BJ (cell line): ENCODE measurements at regions not wholly inside any gene's neighbourhood (a gene's known extent, or its start where the extent isn't known, plus 50 kb on each side); places are given as distances from the start of the nearest gene placed in this dataset.

Experiments
- CTCF ChIA-PET: fragments of 350-600 bp; formaldehyde crosslinking; extraction: SDS; loops from one replicate; lab custom pipeline; 2021; ENCODE audit warnings: antibody characterized with exemption, inconsistent platforms; lab: Yijun Ruan, JAX
- POLR2A ChIA-PET: fragments of 300-600 bp; sonication (Branson Sonifier 250); formaldehyde crosslinking; extraction: SDS; loops from one replicate; lab custom pipeline; 2021; ENCODE audit warnings: antibody characterized with exemption; lab: Charles Lee
- DNase-seq: peaks from one replicate; pipeline ENCODE4 v3.0.0-alpha.2; 2011; ENCODE audit warnings: low read depth
- H3K27me3 ChIP-seq: 2 replicates; pipeline ENCODE4 v1.6.0; 2011; ENCODE audit warnings: low read length; ENCODE audit not compliant: control insufficient read depth, insufficient read depth
- H3K36me3 ChIP-seq: 2 replicates; pipeline ENCODE4 v1.5.1; 2011; ENCODE audit warnings: low read length; ENCODE audit not compliant: control insufficient read depth, insufficient read depth
- H3K4me3 ChIP-seq: 2 replicates; pipeline ENCODE4 v1.5.1; 2011; ENCODE audit warnings: low read depth, mild to moderate bottlenecking, control low read depth, low read length
- TF ChIP-seq, protein P1 (sequence below): IDR thresholded peaks from 2 replicates; pipeline ENCODE4 v1.5.1; 2011; ENCODE audit warnings: low read depth, mild to moderate bottlenecking, control low read depth, inconsistent platforms, low read length, moderate library complexity; ENCODE audit not compliant: insufficient read depth

- TF ChIP-seq, protein P1, sequence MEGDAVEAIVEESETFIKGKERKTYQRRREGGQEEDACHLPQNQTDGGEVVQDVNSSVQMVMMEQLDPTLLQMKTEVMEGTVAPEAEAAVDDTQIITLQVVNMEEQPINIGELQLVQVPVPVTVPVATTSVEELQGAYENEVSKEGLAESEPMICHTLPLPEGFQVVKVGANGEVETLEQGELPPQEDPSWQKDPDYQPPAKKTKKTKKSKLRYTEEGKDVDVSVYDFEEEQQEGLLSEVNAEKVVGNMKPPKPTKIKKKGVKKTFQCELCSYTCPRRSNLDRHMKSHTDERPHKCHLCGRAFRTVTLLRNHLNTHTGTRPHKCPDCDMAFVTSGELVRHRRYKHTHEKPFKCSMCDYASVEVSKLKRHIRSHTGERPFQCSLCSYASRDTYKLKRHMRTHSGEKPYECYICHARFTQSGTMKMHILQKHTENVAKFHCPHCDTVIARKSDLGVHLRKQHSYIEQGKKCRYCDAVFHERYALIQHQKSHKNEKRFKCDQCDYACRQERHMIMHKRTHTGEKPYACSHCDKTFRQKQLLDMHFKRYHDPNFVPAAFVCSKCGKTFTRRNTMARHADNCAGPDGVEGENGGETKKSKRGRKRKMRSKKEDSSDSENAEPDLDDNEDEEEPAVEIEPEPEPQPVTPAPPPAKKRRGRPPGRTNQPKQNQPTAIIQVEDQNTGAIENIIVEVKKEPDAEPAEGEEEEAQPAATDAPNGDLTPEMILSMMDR: no peak
- H3K27me3 ChIP-seq: no peaks in the 10 kb centered on the region
- H3K4me3 ChIP-seq: no peak overlapping the region
- ChIA-PET POLR2A (no interaction called here), CTCF (interaction anchor here (0.9 kb wide), 1 partner anchor 9 kb away, joined by 3 read pairs; no protein-coding TSS in a partner anchor)
- H3K36me3 ChIP-seq: no peaks in the 10 kb centered on the region
- no peak for DNase-seq
These were observed 184.8 kb upstream of the NRP1 start for GRCh38 chr10:33519130-33519860.

- DNase-seq: no peak
- no peaks in the 10 kb centered on the region for H3K27me3 ChIP-seq
- TF ChIP-seq, protein P1: no peak
- CTCF ChIA-PET: no interaction called here
- H3K36me3 ChIP-seq: no peaks in the 10 kb centered on the region
- no peak overlapping the region for H3K4me3 ChIP-seq
- POLR2A ChIA-PET: no interaction called here
These were observed 175.7 kb upstream of the NRP1 start for GRCh38 chr10:33510206-33510605.

- H3K27me3 ChIP-seq: no peaks in the 10 kb centered on the region
- POLR2A ChIA-PET: no interaction called here
- peak; percentile 78 for DNase-seq
- TF ChIP-seq, protein P1: no peak
- CTCF ChIA-PET: no interaction called here
- no peaks in the 10 kb centered on the region for H3K36me3 ChIP-seq
- H3K4me3 ChIP-seq: no peak overlapping the region
These were observed 174.9 kb upstream of the NRP1 start for GRCh38 chr10:33509231-33509831.

DNA sequence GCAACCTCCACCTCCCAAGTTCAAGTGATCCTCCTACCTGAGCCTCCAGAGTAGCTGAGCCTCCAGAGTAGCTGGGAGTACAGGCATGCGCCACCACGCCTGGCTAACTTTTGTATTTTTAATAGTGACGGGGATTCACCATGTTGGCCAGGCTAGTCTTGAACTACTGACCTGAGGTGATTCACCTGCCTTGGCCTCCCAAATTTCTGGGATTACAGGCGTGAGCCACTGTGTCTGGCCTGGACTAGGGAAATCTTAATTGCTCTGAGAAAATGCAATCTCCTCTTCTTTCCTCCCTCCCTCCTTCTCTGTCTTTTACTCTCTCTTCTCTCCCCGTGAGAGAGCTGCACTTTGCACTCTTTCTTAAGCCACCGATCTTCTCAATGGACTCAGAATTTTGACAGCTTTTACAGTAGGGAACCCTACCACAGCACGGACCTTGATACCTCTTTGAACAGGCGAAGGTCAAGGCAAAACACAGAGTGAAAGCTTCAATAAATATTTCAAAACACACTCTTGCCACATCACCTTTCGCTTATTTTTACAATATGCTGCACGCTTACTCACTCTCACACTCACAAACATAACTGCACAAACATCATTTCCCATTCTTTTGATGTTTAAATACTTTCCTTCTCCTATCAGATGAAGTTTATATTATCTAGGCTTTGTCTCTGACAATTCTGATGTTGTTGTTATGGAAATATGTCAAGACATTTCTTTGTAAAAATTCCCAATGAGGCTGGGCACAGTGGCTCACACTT lies 173.4 kb upstream of the NRP1 start:
- DNase-seq: no peak
- POLR2A ChIA-PET: no interaction called here
- TF ChIP-seq, protein P1: no peak
- Histone ChIP-seq H3K4me3 (no peak overlapping the region), H3K27me3 (no peaks in the 10 kb centered on the region), H3K36me3 (no peaks in the 10 kb centered on the region)
- CTCF ChIA-PET: interaction anchor here (1.0 to 1.5 kb wide), 2 partner anchors 12 to 22 kb away, joined by 3 read pairs; no protein-coding TSS in a partner anchor
